ENCODE measurements at regions not wholly inside any gene's neighbourhood (a gene's known extent, or its start where the extent isn't known, plus 50 kb on each side); places are given as distances from the start of the nearest gene placed in this dataset.

DNA sequence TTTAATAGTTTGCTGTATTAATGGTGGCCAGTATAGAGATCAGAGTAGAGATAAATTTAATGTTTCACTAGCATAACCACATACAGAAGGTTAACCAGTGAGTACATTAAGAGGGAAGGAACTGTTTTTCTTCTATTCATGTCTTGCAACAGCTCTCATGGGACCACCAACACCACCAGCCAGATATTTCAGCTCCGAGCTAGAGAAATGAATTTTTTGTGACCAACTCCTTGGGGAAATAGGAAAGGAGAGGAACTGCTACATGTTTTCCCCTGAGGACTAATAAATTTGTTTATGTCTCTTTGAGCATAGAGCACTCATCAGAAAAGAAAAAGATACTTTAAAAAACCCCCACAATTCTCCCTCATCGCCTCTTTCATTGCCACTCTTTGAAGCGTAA lies 247.5 kb downstream of the MBNL1 start:
- in situ Hi-C loops (cut with MboI; ENCODE audit: low pct_ligation_motif_present in 1 of 4, low pct_unique_long_range_greater_than_20kb in 1 of 4, low sequenced_read_pairs in 3 of 4), result loop anchor here in 1 of 4 donors (25.0 kb wide), 1 partner anchor 446 kb away; no protein-coding TSS in a partner anchor
- Histone ChIP-seq H3K4me1 (no peaks in the 10 kb centered on the region), H3K36me3 (no peaks in the 10 kb centered on the region), H3K27me3 (no peaks in the 10 kb centered on the region), H3K9me3 (no peaks in the 10 kb centered on the region), H3K27ac (no peak overlapping the region), H3K4me3 (no peak overlapping the region)
- no peak for TF ChIP-seq EP300 (IDR thresholded peaks at IDR 0.05; ENCODE audit: low read depth)
- TF ChIP-seq POLR2A (IDR thresholded peaks at IDR 0.05), result no peak
- no peak for TF ChIP-seq POLR2AphosphoS5 (IDR thresholded peaks at IDR 0.05)
- TF ChIP-seq, protein P1, sequence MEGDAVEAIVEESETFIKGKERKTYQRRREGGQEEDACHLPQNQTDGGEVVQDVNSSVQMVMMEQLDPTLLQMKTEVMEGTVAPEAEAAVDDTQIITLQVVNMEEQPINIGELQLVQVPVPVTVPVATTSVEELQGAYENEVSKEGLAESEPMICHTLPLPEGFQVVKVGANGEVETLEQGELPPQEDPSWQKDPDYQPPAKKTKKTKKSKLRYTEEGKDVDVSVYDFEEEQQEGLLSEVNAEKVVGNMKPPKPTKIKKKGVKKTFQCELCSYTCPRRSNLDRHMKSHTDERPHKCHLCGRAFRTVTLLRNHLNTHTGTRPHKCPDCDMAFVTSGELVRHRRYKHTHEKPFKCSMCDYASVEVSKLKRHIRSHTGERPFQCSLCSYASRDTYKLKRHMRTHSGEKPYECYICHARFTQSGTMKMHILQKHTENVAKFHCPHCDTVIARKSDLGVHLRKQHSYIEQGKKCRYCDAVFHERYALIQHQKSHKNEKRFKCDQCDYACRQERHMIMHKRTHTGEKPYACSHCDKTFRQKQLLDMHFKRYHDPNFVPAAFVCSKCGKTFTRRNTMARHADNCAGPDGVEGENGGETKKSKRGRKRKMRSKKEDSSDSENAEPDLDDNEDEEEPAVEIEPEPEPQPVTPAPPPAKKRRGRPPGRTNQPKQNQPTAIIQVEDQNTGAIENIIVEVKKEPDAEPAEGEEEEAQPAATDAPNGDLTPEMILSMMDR (IDR thresholded peaks at IDR 0.05), result no peak
- no peak for DNase-seq
- intact Hi-C loops (cut with DNase I; ENCODE audit: low total_unique reads), result no loop called here
- 81 to 98% methylated on average over 3 of the region's 3 CpGs for WGBS, 2 donors (ENCODE audit: low coverage in 1 of 2)

DNA sequence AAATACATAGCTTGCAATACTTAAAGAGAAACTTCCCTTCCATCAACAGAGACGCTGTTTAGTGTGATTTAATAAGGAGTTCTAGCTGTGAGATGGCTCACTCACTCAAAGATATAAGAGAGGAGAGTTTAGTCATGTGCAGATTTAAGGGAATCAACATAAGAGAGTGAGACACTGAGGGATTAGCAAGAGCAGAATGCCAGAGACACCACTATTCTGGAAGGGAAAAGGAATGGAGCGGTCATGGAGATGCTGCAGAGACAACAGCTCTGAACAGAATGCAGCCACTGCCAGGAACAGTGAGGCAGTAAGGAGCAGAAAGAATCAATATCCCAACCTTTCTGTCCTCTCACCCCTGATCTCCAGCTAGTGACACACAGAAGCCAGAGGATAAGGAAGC lies 248.8 kb downstream of the MBNL1 start:
- no peak for TF ChIP-seq EP300 (IDR thresholded peaks at IDR 0.05; ENCODE audit: low read depth)
- no peak for TF ChIP-seq POLR2A (IDR thresholded peaks at IDR 0.05)
- TF ChIP-seq, protein P1 (IDR thresholded peaks at IDR 0.05), result no peak
- TF ChIP-seq POLR2AphosphoS5 (IDR thresholded peaks at IDR 0.05), result no peak
- H3K27ac ChIP-seq, result no peak overlapping the region
- WGBS, 2 donors (ENCODE audit: low coverage in 1 of 2), result 86% methylated on average over 2 of the region's 2 CpGs
- no peak overlapping the region for H3K4me3 ChIP-seq
- in situ Hi-C loops (cut with MboI; ENCODE audit: low pct_ligation_motif_present in 1 of 4, low pct_unique_long_range_greater_than_20kb in 1 of 4, low sequenced_read_pairs in 3 of 4) (loop anchor here in 1 of 4 donors (25.0 kb wide), 1 partner anchor 445 kb away; no protein-coding TSS in a partner anchor), intact Hi-C loops (cut with DNase I; ENCODE audit: low total_unique reads) (no loop called here)
- H3K27me3 ChIP-seq, result no peaks in the 10 kb centered on the region
- H3K4me1 ChIP-seq, result no peaks in the 10 kb centered on the region
- H3K9me3 ChIP-seq, result no peaks in the 10 kb centered on the region
- H3K36me3 ChIP-seq, result no peaks in the 10 kb centered on the region
- DNase-seq, result no peak

DNA sequence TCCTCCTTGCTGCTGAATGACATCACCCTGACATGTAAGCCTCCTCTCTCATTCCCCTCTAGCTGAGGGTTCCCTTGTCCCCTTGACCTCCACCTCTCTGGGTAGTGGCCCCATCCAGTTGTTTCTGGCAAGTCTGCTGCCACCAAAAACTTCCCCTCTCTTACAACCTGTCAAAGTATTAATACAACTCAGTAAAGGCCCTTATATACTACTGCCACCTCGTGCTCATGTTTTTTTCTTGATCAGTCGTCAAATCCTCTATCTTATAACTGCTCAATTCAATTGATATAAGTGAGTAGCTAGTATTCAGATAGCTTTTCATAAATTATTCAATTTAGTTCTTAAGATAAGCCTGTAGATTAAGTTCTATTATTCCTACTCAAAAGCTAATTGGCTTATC lies 249.6 kb downstream of the MBNL1 start:
- Histone ChIP-seq H3K9me3 (no peaks in the 10 kb centered on the region), H3K27me3 (no peaks in the 10 kb centered on the region), H3K4me1 (no peaks in the 10 kb centered on the region), H3K27ac (no peak overlapping the region), H3K4me3 (no peak overlapping the region), H3K36me3 (no peaks in the 10 kb centered on the region)
- intact Hi-C loops (cut with DNase I; ENCODE audit: low total_unique reads) (no loop called here), in situ Hi-C loops (cut with MboI; ENCODE audit: low pct_ligation_motif_present in 1 of 4, low pct_unique_long_range_greater_than_20kb in 1 of 4, low sequenced_read_pairs in 3 of 4) (loop anchor here in 1 of 4 donors (25.0 kb wide), 1 partner anchor 444 kb away; no protein-coding TSS in a partner anchor)
- no peak for TF ChIP-seq POLR2A (IDR thresholded peaks at IDR 0.05)
- TF ChIP-seq POLR2AphosphoS5 (IDR thresholded peaks at IDR 0.05), result no peak
- no peak for TF ChIP-seq EP300 (IDR thresholded peaks at IDR 0.05; ENCODE audit: low read depth)
- TF ChIP-seq, protein P1 (IDR thresholded peaks at IDR 0.05), result no peak
- WGBS, 2 donors (ENCODE audit: low coverage in 1 of 2), result 89 to 90% methylated on average over 2 of the region's 2 CpGs
- DNase-seq, result no peak

DNA sequence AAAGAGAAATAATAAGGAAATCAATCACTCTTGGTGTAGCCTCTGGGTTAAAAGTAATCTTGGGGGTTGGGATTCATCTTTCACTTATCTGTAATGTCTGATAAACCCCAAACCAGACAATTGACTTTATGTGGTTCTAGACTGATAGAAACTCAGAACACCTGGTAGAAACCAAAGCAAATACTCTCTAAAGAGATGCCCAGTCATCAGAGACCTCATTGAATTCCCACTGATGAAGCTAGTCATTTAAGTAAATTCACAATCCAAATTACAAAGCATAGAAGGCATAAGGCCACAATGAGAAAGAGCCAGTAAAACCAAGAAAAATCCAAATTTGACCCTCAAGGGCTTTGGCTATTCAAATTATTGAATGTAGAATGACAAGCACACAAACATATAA lies 250.6 kb downstream of the MBNL1 start:
- no peak overlapping the region for H3K4me3 ChIP-seq
- no peaks in the 10 kb centered on the region for H3K36me3 ChIP-seq
- no peaks in the 10 kb centered on the region for H3K9me3 ChIP-seq
- H3K27ac ChIP-seq, result no peak overlapping the region
- TF ChIP-seq POLR2A (IDR thresholded peaks at IDR 0.05) (no peak), POLR2AphosphoS5 (IDR thresholded peaks at IDR 0.05) (no peak), EP300 (IDR thresholded peaks at IDR 0.05; ENCODE audit: low read depth) (no peak)
- TF ChIP-seq, protein P1 (IDR thresholded peaks at IDR 0.05), result no peak
- in situ Hi-C loops (cut with MboI; ENCODE audit: low pct_ligation_motif_present in 1 of 4, low pct_unique_long_range_greater_than_20kb in 1 of 4, low sequenced_read_pairs in 3 of 4), result loop anchor here in 1 of 4 donors (25.0 kb wide), 1 partner anchor 443 kb away; no protein-coding TSS in a partner anchor
- intact Hi-C loops (cut with DNase I; ENCODE audit: low total_unique reads), result no loop called here
- H3K27me3 ChIP-seq, result no peaks in the 10 kb centered on the region
- no peaks in the 10 kb centered on the region for H3K4me1 ChIP-seq
- DNase-seq, result no peak

All from transverse colon (tissue), 4 donors.